HG03520 (cell line): ENCODE measurements at regions not wholly inside any gene's neighbourhood (a gene's known extent, or its start where the extent isn't known, plus 50 kb on each side); places are given as distances from the start of the nearest gene placed in this dataset.
"Not testable (repeated sequence)": the region's sequence is repeated elsewhere in the genome, so short reads cannot be mapped to it uniquely, and the experiment has no call there.

ENCODE experiments used
- ATAC-seq: cut with Tn5 transposase; IDR thresholded peaks from one replicate; pipeline ENCODE4 v1.9.1; 2021; ENCODE audit warnings: mild to moderate bottlenecking, moderate library complexity; ENCODE audit not compliant: unreplicated experiment

DNA sequence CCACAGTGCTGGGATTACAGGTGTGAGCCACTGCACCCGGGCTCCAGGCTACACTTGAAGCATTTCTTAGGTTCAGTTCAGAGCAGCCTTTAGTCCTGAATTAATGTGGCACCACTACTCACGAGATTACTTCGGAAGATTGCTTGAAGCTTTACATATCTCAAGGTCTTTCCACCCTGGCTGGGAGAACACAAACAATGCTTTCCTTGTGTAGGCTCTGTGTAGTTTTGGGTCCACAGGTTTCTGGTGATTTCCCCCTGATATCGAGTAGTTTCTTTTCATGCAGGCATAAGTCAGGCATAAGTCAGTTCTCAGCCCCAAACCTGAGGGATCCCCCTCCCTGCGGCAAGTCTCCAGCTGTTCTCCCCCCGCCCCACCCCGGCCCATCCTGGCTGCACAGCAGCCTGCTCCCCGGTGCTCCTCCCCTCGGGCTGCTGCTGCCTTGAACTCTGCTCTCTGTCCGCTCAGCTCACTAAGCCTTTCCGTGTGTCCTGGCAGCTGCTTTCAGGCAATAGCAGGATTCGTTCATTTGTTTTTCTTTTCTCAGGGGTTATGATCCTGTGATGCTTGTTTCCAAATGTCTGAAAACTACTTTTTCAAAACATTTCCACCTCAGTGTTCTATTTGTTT, 417.7 kb downstream of the TMEM121 start:
- ATAC-seq: no peak

DNA sequence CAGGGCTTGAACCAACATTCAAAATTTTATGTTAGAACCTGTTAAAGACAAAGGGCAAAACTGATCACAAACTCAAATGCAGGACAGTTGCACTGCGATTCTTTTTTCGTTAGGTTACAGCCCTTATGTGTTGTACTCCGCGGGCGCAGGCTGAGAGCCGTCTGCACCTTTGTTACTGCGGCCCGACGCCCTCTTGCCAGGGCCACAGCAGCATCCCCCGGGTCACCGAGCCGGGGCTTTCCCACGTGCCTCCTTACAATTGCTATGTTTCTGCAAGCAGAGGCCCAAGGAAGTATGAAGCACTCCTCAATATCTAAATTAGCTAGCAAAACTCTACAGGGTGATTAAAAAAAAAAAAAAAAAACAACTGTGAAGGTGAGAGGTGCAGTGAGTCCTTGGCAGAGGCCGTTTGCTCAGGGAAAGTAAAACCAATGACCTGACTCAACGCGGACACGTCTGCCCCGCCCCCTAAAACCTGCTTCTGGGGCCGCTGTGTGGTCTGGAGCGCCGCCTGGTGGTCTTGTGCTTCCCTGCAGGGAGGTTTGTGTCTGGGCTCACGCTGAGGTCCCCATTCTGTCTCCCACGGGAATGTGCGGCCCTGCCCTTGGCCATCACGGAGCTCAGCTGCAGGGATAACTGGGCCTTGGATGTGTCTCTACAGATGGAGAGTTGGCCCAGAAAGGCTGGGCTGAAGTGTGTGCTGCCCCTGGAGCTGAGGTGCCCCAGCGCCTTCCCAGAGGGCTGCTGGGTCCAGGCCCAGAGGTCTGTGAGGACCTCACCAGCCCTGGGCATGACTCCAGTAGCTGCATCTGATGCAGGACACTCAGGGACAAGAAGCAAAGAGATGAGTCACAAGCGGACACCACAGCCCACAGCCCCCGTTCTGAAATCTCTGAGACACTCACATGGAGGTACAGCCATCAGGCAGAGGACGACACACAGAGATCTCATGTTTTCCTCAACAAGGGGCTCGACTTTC, 418.5 kb downstream of the TMEM121 start:
- no peak for ATAC-seq

- ATAC-seq: no peak
These were observed 419.5 kb downstream of the TMEM121 start for GRCh38 chr14:105945896-105946295.

DNA sequence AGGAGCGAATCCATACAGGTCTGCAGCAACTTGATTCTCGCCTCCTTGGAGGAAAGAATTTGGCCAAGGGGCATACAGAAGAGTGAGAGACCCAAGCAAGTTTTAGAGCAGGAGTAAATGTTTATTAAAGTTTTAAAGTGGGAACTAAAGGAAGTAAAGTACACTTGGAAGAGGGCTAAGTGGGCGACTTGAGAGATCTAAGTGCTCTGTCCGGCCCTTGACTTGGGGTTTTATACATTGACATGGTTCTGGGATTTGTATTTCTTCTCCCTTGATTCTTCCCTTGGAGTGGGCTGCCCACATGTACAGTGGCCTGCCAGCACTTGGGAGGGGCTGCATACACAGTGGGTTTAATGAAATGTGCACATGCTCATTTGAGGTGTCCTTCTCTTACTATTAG, 421.2 kb downstream of the TMEM121 start:
- no peak for ATAC-seq

GRCh38 chr14:105948955-105949354, 422.6 kb downstream of the TMEM121 start:
- ATAC-seq: not testable (repeated sequence)

DNA sequence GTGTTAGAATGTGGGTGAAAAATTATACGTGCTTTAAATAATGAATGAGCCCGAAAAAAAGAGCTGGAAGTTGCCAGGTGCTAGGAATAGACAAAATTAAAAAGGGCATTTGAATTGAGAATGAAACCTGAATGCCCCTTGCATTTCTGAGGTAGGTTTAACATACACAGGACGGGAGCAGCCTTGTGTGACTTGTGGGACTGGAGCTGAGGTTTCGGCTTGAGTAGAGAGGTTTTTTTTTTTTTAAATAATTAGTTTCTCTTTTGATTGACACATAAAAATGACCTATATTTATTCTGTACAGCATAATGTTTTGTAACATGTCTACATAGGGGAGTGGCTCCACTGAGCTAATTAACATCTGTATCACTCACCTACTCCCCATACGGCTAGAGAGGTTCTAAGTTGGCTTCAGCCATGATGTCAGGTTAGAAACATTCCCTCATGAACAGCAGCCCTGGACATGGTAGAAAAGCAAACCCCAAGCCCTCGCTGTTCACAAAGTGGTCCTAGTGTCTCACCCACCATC, 424.0 kb downstream of the TMEM121 start:
- ATAC-seq: not testable (repeated sequence)

DNA sequence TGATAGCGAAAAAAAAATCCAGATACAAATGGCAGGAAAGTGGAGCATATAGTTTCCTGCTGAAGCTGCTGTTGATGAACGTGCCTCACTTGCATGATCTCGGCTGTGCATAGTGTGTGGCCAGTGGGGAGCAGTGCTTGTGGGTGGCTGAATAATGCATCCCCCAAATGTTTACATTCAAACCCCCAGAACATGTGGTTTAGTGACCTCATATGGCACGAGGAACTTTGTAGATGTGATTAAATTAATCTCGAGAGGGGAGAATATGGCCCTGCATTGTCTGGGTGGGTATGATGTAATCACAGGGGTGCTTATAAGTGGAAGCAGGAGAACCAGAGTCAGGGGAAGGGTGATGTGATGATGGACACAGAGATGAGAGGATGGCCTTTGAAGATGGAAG, 425.0 kb downstream of the TMEM121 start:
- ATAC-seq: no peak

GRCh38 chr14:105952222-105952621, 425.8 kb downstream of the TMEM121 start:
- ATAC-seq: no peak

- no peak for ATAC-seq
These were observed 426.4 kb downstream of the TMEM121 start for GRCh38 chr14:105952826-105953225.

DNA sequence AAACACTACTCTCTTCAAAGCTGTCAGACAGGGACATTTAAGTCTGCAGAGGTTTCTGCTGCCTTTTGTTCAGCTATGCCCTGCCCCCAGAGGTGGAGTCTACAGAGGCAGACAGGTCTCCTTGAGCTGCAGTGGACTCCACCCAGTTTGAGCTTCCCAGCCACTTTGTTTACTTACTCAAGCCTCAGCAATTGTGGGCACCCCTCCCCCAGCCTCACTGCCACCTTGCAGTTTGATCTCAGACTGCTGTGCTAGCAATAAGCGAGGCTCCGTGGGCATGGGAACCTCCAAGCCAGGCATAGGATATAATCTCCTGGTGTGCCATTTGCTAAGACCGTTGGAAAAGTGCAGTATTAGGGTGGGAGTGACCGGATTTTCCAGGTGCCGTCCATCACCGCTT, 435.2 kb downstream of the TMEM121 start:
- ATAC-seq: not testable (repeated sequence)

DNA sequence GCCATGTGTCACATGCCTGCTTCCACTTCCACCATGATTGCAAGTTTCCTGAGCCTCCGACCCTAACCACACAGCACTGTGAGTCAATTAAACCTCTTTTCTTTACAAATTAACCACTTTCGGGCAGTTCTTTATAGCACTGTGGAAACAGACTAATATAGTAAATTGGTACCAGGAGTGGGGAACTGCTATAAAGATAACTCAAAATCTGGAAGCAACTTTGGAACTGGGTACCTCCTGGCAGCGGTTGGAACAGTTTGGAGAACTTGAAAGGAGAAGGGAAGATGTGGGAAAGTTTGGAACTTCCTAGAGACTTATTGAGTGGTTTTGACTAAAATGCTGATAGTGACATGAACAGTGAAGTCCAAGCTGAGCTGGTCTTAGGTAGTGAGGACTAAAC, 436.1 kb downstream of the TMEM121 start:
- ATAC-seq: no peak

- ATAC-seq: no peak
These were observed 441.9 kb downstream of the TMEM121 start for GRCh38 chr14:105968291-105968690.

GRCh38 chr14:105969026-105969425, 442.6 kb downstream of the TMEM121 start:
- not testable (repeated sequence) for ATAC-seq

DNA sequence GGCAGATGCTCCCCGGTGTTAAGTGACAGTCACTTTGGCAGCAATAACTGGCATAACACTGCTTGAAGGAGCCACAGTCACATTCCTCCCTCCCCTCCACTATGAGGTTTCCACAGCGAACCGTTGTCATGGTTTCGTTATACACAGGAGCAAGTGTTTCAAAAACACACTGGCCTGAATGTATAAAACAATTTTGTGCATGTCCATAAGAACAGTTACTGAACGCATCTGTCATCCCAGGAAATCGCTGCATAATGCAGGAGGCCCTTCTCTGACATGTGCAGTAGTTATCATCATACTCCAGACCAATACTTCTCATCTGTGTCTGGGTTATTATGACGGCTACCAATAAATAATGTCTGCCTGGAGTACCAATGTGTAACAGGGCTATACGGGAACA, 444.4 kb downstream of the TMEM121 start:
- ATAC-seq: not testable (repeated sequence)

DNA sequence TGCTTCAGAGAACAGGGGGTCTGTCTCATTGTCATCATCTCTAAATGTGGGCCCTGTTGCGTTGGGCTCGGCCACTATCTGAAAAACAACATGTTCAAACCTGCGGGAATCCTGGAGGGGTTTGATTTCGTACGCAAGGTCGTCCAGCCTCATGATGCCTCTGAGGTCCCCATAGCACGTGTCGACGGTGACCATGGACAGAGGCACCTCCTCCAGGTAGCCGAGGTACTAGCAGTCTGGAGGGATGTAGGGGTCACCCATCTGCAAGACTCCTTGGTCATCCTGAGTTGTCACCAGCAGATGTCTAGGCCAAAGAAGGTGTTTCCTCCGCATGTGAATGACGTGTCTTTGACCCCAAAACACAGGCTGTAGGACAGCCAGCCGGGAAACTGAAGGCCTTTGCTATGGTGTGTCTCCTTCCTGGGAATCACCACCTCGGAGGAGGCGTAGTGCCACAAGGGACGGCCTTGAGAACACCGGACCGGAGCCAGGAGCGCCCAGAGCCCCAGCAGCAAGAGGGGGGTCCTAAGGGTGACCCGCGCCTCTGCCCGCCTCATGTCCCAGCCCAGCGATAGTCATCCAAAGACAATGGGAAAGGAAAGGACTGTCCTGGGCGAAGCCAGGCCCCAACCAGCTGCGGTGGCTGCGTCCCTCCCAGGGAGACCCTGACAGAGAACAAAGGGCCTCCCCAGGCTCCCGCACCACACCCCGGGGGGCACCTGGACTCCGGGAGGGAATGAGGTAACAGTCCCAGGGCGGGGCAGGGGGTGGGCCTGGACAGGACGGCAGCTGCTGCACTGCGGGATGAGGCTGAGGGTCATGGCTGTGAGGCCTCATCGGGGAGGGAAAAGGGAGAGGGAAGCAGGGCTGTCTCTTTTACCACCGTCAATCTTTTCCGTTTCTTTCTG, 445.5 kb downstream of the TMEM121 start:
- no peak for ATAC-seq

- ATAC-seq: no peak
These were observed 448.5 kb downstream of the TMEM121 start for GRCh38 chr14:105974902-105975301.

DNA sequence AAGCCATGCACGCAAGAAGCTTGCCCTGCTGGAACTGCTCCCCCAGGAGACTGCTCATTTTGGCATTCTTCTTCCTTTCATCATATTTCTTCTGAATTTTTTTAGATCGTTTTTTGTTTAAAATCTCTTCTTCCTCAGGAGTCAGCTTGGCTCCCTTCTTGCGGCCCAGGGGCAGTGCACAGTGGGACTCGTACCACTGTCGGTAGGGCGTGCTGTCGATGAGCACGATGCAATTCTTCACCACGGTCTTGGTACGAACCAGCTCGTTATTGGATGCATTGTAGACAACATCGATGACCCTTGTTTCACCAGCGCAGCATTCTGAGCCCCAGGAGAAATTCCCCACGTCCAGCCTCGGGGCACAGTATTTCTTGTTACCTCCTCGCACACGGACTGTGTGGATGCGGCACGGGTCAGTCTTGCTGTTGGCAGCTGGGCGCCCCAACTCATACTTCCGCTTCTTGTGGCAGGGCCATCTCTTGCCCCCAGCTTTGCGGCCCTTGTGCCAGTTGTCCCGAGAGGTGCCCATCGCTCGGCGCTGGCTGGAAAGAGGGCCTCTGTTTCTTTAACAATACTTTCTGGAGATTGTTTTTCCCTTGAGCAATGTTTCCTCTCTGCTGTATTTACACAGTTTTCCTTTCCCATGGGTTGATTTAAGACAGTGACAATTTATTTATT, 452.4 kb downstream of the TMEM121 start:
- no peak for ATAC-seq

DNA sequence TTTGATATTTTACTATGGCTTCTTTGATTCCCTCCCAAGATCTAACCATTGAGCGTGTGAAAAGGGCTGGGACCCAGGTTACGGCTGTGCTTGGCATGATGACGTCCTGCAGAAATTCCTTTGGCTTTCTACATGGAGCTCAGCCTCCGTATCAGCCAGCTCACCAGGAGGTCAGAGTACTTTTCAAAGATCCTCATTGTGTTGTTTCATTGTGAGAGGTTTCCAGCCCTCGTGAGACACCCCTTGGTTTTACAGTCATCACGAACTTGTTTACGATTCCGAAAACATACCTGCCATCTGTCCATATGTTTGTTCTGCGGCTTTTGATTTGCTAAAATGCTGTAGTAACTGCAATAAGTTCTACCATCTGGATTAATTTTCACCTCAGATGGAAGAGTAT, 453.1 kb downstream of the TMEM121 start:
- no peak for ATAC-seq

GRCh38 chr14:105980224-105980623, 453.8 kb downstream of the TMEM121 start:
- ATAC-seq: no peak
